CD14-positive monocyte (primary cell): ENCODE measurements at regions not wholly inside any gene's neighbourhood (a gene's known extent, or its start where the extent isn't known, plus 50 kb on each side); places are given as distances from the start of the nearest gene placed in this dataset.

Experiments used
- DNase-seq, 3 donors: peaks; one replicate each; pipeline ENCODE4 v3.0.0-alpha.2; 2011 to 2022
- H2AFZ ChIP-seq: 2 replicates; pipeline ENCODE4 v1.6.0; 2012; ENCODE audit warnings: mild to moderate bottlenecking, low read depth, low read length, inconsistent platforms; ENCODE audit not compliant: insufficient read depth, poor library complexity, severe bottlenecking
- H3K27ac ChIP-seq, 2 donors: 1 replicate in 1 of 2; 2 replicates in 1 of 2; pipeline ENCODE4 v1.5.1; 2012 to 2013; ENCODE audit warnings: low read length in 2 of 2, control low read depth in 1 of 2, inconsistent platforms in 1 of 2, low read depth in 1 of 2, mild to moderate bottlenecking in 1 of 2
- H3K27me3 ChIP-seq, 2 donors: one replicate each; pipeline versions ENCODE4 v1.6.0 to v1.6.1; 2011 to 2013; ENCODE audit warnings: low read length in 2 of 2; ENCODE audit not compliant: control insufficient read depth in 2 of 2, insufficient read depth in 2 of 2
- H3K36me3 ChIP-seq, 2 donors: replicated peaks in 1 of 2; 1 replicate in 1 of 2; 2 replicates in 1 of 2; pipeline versions ENCODE4 v1.5.1 to v1.6.1; 2012 to 2013; ENCODE audit warnings: low read length in 2 of 2, control low read depth in 1 of 2, inconsistent platforms in 1 of 2, mild to moderate bottlenecking in 1 of 2; ENCODE audit not compliant: insufficient read depth in 2 of 2, control insufficient read depth in 1 of 2
- H3K4me1 ChIP-seq, 2 donors: 1 replicate in 1 of 2; 2 replicates in 1 of 2; pipeline versions ENCODE4 v1.5.1 to v1.6.1; 2012 to 2013; ENCODE audit warnings: low read length in 2 of 2, control low read depth in 1 of 2, inconsistent platforms in 1 of 2, mild to moderate bottlenecking in 1 of 2, moderate library complexity in 1 of 2; ENCODE audit not compliant: insufficient read depth in 2 of 2, control insufficient read depth in 1 of 2
- H3K4me2 ChIP-seq: replicated peaks from 2 replicates; pipeline ENCODE3; 2012; ENCODE audit warnings: low read length, moderate library complexity, mild to moderate bottlenecking; ENCODE audit not compliant: poor library complexity, severe bottlenecking; ENCODE audit errors: extremely low read depth
- H3K4me3 ChIP-seq, 3 experiments: fragments of 200-600 bp in 1 of 3; sonication (generic) in 1 of 3; replicated peaks in 1 of 3; 1 replicate in 2 of 3; 2 replicates in 1 of 3; pipeline ENCODE4 v1.5.1; 2011 to 2013; ENCODE audit warnings: low read length in 3 of 3, mild to moderate bottlenecking in 3 of 3, control low read depth in 2 of 3, low read depth in 2 of 3, inconsistent platforms in 1 of 3, moderate library complexity in 1 of 3
- H3K79me2 ChIP-seq: 2 replicates; pipeline ENCODE4 v1.6.0; 2012; ENCODE audit warnings: mild to moderate bottlenecking, control low read depth, inconsistent platforms, low read length, moderate library complexity; ENCODE audit not compliant: insufficient read depth
- H3K9ac ChIP-seq: 2 replicates; pipeline ENCODE4 v1.6.0; 2017; ENCODE audit warnings: low read length, mild to moderate bottlenecking; ENCODE audit not compliant: insufficient read depth, poor library complexity, severe bottlenecking
- H3K9me3 ChIP-seq, 2 donors: replicated peaks in 1 of 2; 1 replicate in 1 of 2; 2 replicates in 1 of 2; pipeline versions ENCODE4 v1.5.1 to v1.6.1; 2012 to 2013; ENCODE audit warnings: low read length in 2 of 2, control low read depth in 1 of 2; ENCODE audit not compliant: control insufficient read depth in 1 of 2, insufficient read depth in 1 of 2
- H4K20me1 ChIP-seq: 2 replicates; pipeline ENCODE4 v1.6.0; 2012; ENCODE audit warnings: mild to moderate bottlenecking, low read length, control low read depth, moderate library complexity; ENCODE audit not compliant: insufficient read depth
- H3K27ac Mint-ChIP-seq, 7 donors: one replicate each; pipeline ENCODE4 v1.8.0; 2020; ENCODE audit warnings: mild to moderate bottlenecking in 7 of 7, mixed read lengths in 7 of 7, moderate library complexity in 6 of 7, inconsistent platforms in 2 of 7
- H3K27me3 Mint-ChIP-seq, 3 donors: one replicate each; pipeline ENCODE4 v1.8.0; 2021 to 2022; ENCODE audit warnings: low read depth in 3 of 3, mild to moderate bottlenecking in 3 of 3, mixed read lengths in 3 of 3, moderate library complexity in 3 of 3, inconsistent platforms in 1 of 3
- H3K36me3 Mint-ChIP-seq, 2 donors: one replicate each; pipeline ENCODE4 v1.8.0; 2020; ENCODE audit warnings: mixed read lengths in 2 of 2, inconsistent platforms in 1 of 2, mild to moderate bottlenecking in 1 of 2
- H3K4me1 Mint-ChIP-seq: one replicate; pipeline ENCODE4 v1.8.0; 2020; ENCODE audit warnings: mild to moderate bottlenecking, mixed read lengths
- H3K4me3 Mint-ChIP-seq, 2 donors: one replicate each; pipeline ENCODE4 v1.8.0; 2020; ENCODE audit warnings: mild to moderate bottlenecking in 2 of 2, mixed read lengths in 2 of 2, moderate library complexity in 1 of 2
- H3K9me3 Mint-ChIP-seq, 7 donors: one replicate each; pipeline ENCODE4 v1.8.0; 2020 to 2022; ENCODE audit warnings: mixed read lengths in 7 of 7, mild to moderate bottlenecking in 6 of 7, moderate library complexity in 6 of 7, inconsistent platforms in 2 of 7
- CTCF ChIP-seq: fragments of 200-600 bp; IDR thresholded peaks from one replicate; pipeline ENCODE4 v1.8.0; 2022; ENCODE audit warnings: antibody characterized with exemption, mild to moderate bottlenecking
- WGBS: methylation state at CpG from one replicate; pipeline ENCODE4 v1.1.5; 2013; ENCODE audit warnings: missing lambda C conversion rate; ENCODE audit not compliant: insufficient coverage; 5-methylcytosine and 5-hydroxymethylcytosine counted together
- intact Hi-C, 2 donors: fragments of 100-400 bp; cut with micrococcal nuclease; formaldehyde crosslinking; loops; one replicate each; pipeline versions ENCODE4 v1.15.0 to v1.15.1; 2023

- Mint-ChIP-seq H3K36me3 (no peaks in the 10 kb centered on the region), H3K4me1 (peaks cover 27% of the 10 kb centered on the region), H3K27ac (no peak overlapping the region), H3K27me3 (peaks cover 24 to 58% (median 46%) of the 10 kb centered on the region in 3 donors), H3K9me3 (peaks cover 0 to 4% (median 0%) of the 10 kb centered on the region in 7 donors), H3K4me3 (peak overlapping the region in 1 of 2 donors; percentile 30)
- no peaks in the 10 kb centered on the region for H3K36me3 ChIP-seq
- no peak overlapping the region for H2AFZ ChIP-seq
- peaks cover 3% of the 10 kb centered on the region for H4K20me1 ChIP-seq
- no peak for TF ChIP-seq CTCF
- intact Hi-C loops = no loop called here
- no peak overlapping the region for H3K4me2 ChIP-seq
- peaks cover 0 to 31% of the 10 kb centered on the region in 2 donors for H3K27me3 ChIP-seq
- H3K9me3 ChIP-seq = no peaks in the 10 kb centered on the region
- WGBS = 93% methylated on average over 7 of the region's 7 CpGs
- H3K9ac ChIP-seq = no peak overlapping the region
- H3K4me1 ChIP-seq = peaks cover 25% of the 10 kb centered on the region in 2 donors
- DNase-seq = no peak
- no peak overlapping the region for H3K27ac ChIP-seq
- no peak overlapping the region for H3K4me3 ChIP-seq
- no peaks in the 10 kb centered on the region for H3K79me2 ChIP-seq
These were observed 61.2 kb upstream of the RXRA start for GRCh38 chr9:134265078-134265477.

- H3K4me1 Mint-ChIP-seq = peaks cover 27% of the 10 kb centered on the region
- H3K27me3 ChIP-seq = peaks cover 0 to 34% of the 10 kb centered on the region in 2 donors
- peaks cover 0 to 4% (median 0%) of the 10 kb centered on the region in 7 donors for H3K9me3 Mint-ChIP-seq
These were observed 59.8 kb upstream of the RXRA start for GRCh38 chr9:134266418-134266817.

More at GRCh38 chr9:134266418-134266817, 59.8 kb upstream of the RXRA start:
- H3K36me3 Mint-ChIP-seq = no peaks in the 10 kb centered on the region
- no peak overlapping the region for H3K27ac ChIP-seq
- peaks cover 28 to 65% (median 46%) of the 10 kb centered on the region in 3 donors for H3K27me3 Mint-ChIP-seq
- peak overlapping the region in 1 of 2 donors; percentile 44 for H3K4me3 Mint-ChIP-seq
- 97% methylated on average over 2 of the region's 2 CpGs for WGBS
- no peak overlapping the region for H2AFZ ChIP-seq
- no peaks in the 10 kb centered on the region for H3K79me2 ChIP-seq
- no peak overlapping the region for H3K4me3 ChIP-seq
- peaks cover 25% of the 10 kb centered on the region in 2 donors for H3K4me1 ChIP-seq
- H3K4me2 ChIP-seq = no peak overlapping the region
- TF ChIP-seq CTCF = no peak
- no peak overlapping the region for H3K9ac ChIP-seq
- no peaks in the 10 kb centered on the region for H3K36me3 ChIP-seq
- DNase-seq = no peak
- intact Hi-C loops = no loop called here
- H3K27ac Mint-ChIP-seq = no peak overlapping the region
- H3K9me3 ChIP-seq = no peaks in the 10 kb centered on the region
- peaks cover 3% of the 10 kb centered on the region for H4K20me1 ChIP-seq
